ENCODE measurements at regions not wholly inside any gene's neighbourhood (a gene's known extent, or its start where the extent isn't known, plus 50 kb on each side); places are given as distances from the start of the nearest gene placed in this dataset.

- Histone ChIP-seq H3K9me3 (ENCODE audit: low read depth) (no peaks in the 10 kb centered on the region), H3K27me3 (no peaks in the 10 kb centered on the region), H3K4me3 (no peak overlapping the region), H3K27ac (no peak overlapping the region), H3K36me3 (replicated peaks; ENCODE audit: insufficient read depth, low read depth) (no peaks in the 10 kb centered on the region), H3K79me2 (no peaks in the 10 kb centered on the region), H2AFZ (no peak overlapping the region), H3K4me1 (ENCODE audit: insufficient read depth) (no peaks in the 10 kb centered on the region), H3K9me2 (replicated peaks; ENCODE audit: insufficient read depth) (no peaks in the 10 kb centered on the region), H3K4me2 (no peak overlapping the region), H4K20me1 (ENCODE audit: insufficient read depth, poor library complexity, severe bottlenecking) (no peaks in the 10 kb centered on the region)
- TF ChIP-seq CTCF (IDR thresholded peaks at IDR 0.05; ENCODE audit: poor library complexity) (no peak), EZH2 (IDR thresholded peaks at IDR 0.05; ENCODE audit: borderline replicate concordance) (no peak), EZH2phosphoT487 (IDR thresholded peaks at IDR 0.05; ENCODE audit: low read depth, severe bottlenecking, unreplicated experiment) (no peak)
- DNase-seq (ENCODE audit: low spot score), result no peak
These were observed 62.6 kb upstream of the ST6GAL2 start for GRCh38 chr2:106948540-106948939.

- WGBS (ENCODE audit: low lambda C conversion rate, missing lambda C conversion rate), result 94% methylated on average over 5 of the region's 5 CpGs
- no peaks in the 10 kb centered on the region for H3K79me2 ChIP-seq
- no peak overlapping the region for H3K27ac ChIP-seq
- H4K20me1 ChIP-seq (ENCODE audit: insufficient read depth, poor library complexity, severe bottlenecking), result no peaks in the 10 kb centered on the region
- no peaks in the 10 kb centered on the region for H3K9me3 ChIP-seq (ENCODE audit: low read depth)
- no peaks in the 10 kb centered on the region for H3K4me1 ChIP-seq (ENCODE audit: insufficient read depth)
- no peak overlapping the region for H2AFZ ChIP-seq
- H3K27me3 ChIP-seq, result no peaks in the 10 kb centered on the region
- TF ChIP-seq EZH2phosphoT487 (IDR thresholded peaks at IDR 0.05; ENCODE audit: low read depth, severe bottlenecking, unreplicated experiment) (no peak), EZH2 (IDR thresholded peaks at IDR 0.05; ENCODE audit: borderline replicate concordance) (no peak)
- no peaks in the 10 kb centered on the region for H3K36me3 ChIP-seq (replicated peaks; ENCODE audit: insufficient read depth, low read depth)
- no peak overlapping the region for H3K4me2 ChIP-seq
- no peak for DNase-seq (ENCODE audit: low spot score)
- H3K4me3 ChIP-seq, result no peak overlapping the region
- no peaks in the 10 kb centered on the region for H3K9me2 ChIP-seq (replicated peaks; ENCODE audit: insufficient read depth)
These were observed 67.3 kb upstream of the ST6GAL2 start for GRCh38 chr2:106953236-106953635.

- no peak for DNase-seq (ENCODE audit: low spot score)
- 76% methylated on average over 5 of the region's 5 CpGs for WGBS (ENCODE audit: low lambda C conversion rate, missing lambda C conversion rate)
- no peak overlapping the region for H2AFZ ChIP-seq
- no peaks in the 10 kb centered on the region for H3K9me2 ChIP-seq (replicated peaks; ENCODE audit: insufficient read depth)
- H3K4me3 ChIP-seq, result no peak overlapping the region
- H3K27me3 ChIP-seq, result no peaks in the 10 kb centered on the region
- H3K27ac ChIP-seq, result no peak overlapping the region
- H3K36me3 ChIP-seq (replicated peaks; ENCODE audit: insufficient read depth, low read depth), result no peaks in the 10 kb centered on the region
- H3K4me1 ChIP-seq (ENCODE audit: insufficient read depth), result no peaks in the 10 kb centered on the region
- H3K4me2 ChIP-seq, result no peak overlapping the region
- H3K9me3 ChIP-seq (ENCODE audit: low read depth), result no peaks in the 10 kb centered on the region
- TF ChIP-seq EZH2 (IDR thresholded peaks at IDR 0.05; ENCODE audit: borderline replicate concordance) (no peak), CTCF (IDR thresholded peaks at IDR 0.05; ENCODE audit: poor library complexity) (no peak), EZH2phosphoT487 (IDR thresholded peaks at IDR 0.05; ENCODE audit: low read depth, severe bottlenecking, unreplicated experiment) (no peak)
- H4K20me1 ChIP-seq (ENCODE audit: insufficient read depth, poor library complexity, severe bottlenecking), result no peaks in the 10 kb centered on the region
- no peaks in the 10 kb centered on the region for H3K79me2 ChIP-seq
These were observed 67.8 kb upstream of the ST6GAL2 start for GRCh38 chr2:106953779-106954178.

GRCh38 chr2:106954304-106954703, 68.3 kb upstream of the ST6GAL2 start:
- no peaks in the 10 kb centered on the region for H3K9me3 ChIP-seq (ENCODE audit: low read depth)
- no peaks in the 10 kb centered on the region for H3K4me1 ChIP-seq (ENCODE audit: insufficient read depth)
- no peaks in the 10 kb centered on the region for H3K27me3 ChIP-seq
- TF ChIP-seq EZH2phosphoT487 (IDR thresholded peaks at IDR 0.05; ENCODE audit: low read depth, severe bottlenecking, unreplicated experiment), result no peak
- no peak for TF ChIP-seq EZH2 (IDR thresholded peaks at IDR 0.05; ENCODE audit: borderline replicate concordance)
- no peak for TF ChIP-seq CTCF (IDR thresholded peaks at IDR 0.05; ENCODE audit: poor library complexity)
- H3K4me2 ChIP-seq, result no peak overlapping the region
- H3K9me2 ChIP-seq (replicated peaks; ENCODE audit: insufficient read depth), result no peaks in the 10 kb centered on the region
- H2AFZ ChIP-seq, result no peak overlapping the region
- H3K27ac ChIP-seq, result no peak overlapping the region
- H3K79me2 ChIP-seq, result no peaks in the 10 kb centered on the region
- no peak for DNase-seq (ENCODE audit: low spot score)
- no peaks in the 10 kb centered on the region for H4K20me1 ChIP-seq (ENCODE audit: insufficient read depth, poor library complexity, severe bottlenecking)
- H3K4me3 ChIP-seq, result no peak overlapping the region
- WGBS (ENCODE audit: low lambda C conversion rate, missing lambda C conversion rate), result 85% methylated on average over 3 of the region's 3 CpGs
- H3K36me3 ChIP-seq (replicated peaks; ENCODE audit: insufficient read depth, low read depth), result no peaks in the 10 kb centered on the region

Measured in hepatocyte (in vitro differentiated cells).